NCI-H82 treated with DMSO at 0.1 percent for 48 hours (cell line): ENCODE measurements at regions not wholly inside any gene's neighbourhood (a gene's known extent, or its start where the extent isn't known, plus 50 kb on each side); places are given as distances from the start of the nearest gene placed in this dataset.
"Not testable (repeated sequence)": the region's sequence is repeated elsewhere in the genome, so short reads cannot be mapped to it uniquely, and the experiment has no call there.

Experiments
- DNase-seq: peaks from one replicate; lab custom pipeline; 2025; ENCODE audit not compliant: unreplicated experiment; lab: John Stamatoyannopoulos, UW

- no peak for DNase-seq
These were observed 229.7 kb upstream of the KCND2 start for GRCh38 chr7:120043250-120043649.

- DNase-seq: no peak
These were observed 220.0 kb upstream of the KCND2 start for GRCh38 chr7:120052884-120053382.

- DNase-seq: no peak
These were observed 219.5 kb upstream of the KCND2 start for GRCh38 chr7:120053390-120053961.

- DNase-seq: no peak
These were observed 218.4 kb upstream of the KCND2 start for GRCh38 chr7:120054376-120055100.

- no peak for DNase-seq
These were observed 217.7 kb upstream of the KCND2 start for GRCh38 chr7:120055300-120055699.

- DNase-seq: no peak
These were observed 216.7 kb upstream of the KCND2 start for GRCh38 chr7:120056227-120056626.

- DNase-seq: no peak
These were observed 213.3 kb upstream of the KCND2 start for GRCh38 chr7:120059641-120060040.

GRCh38 chr7:120060281-120060680, 212.7 kb upstream of the KCND2 start:
- no peak for DNase-seq

GRCh38 chr7:120060875-120061274, 212.1 kb upstream of the KCND2 start:
- DNase-seq: no peak

GRCh38 chr7:120064565-120064964, 208.4 kb upstream of the KCND2 start:
- no peak for DNase-seq

GRCh38 chr7:120066898-120067297, 206.1 kb upstream of the KCND2 start:
- not testable (repeated sequence) for DNase-seq

GRCh38 chr7:120070201-120070600, 202.8 kb upstream of the KCND2 start:
- no peak for DNase-seq

- no peak for DNase-seq
These were observed 195.2 kb upstream of the KCND2 start for GRCh38 chr7:120077777-120078176.

GRCh38 chr7:120079022-120079421, 194.0 kb upstream of the KCND2 start:
- no peak for DNase-seq

- no peak for DNase-seq
These were observed 193.3 kb upstream of the KCND2 start for GRCh38 chr7:120079704-120080103.

GRCh38 chr7:120086468-120086867, 186.5 kb upstream of the KCND2 start:
- DNase-seq: not testable (repeated sequence)

- no peak for DNase-seq
These were observed 183.0 kb upstream of the KCND2 start for GRCh38 chr7:120089968-120090367.

- DNase-seq: no peak
These were observed 181.2 kb upstream of the KCND2 start for GRCh38 chr7:120091807-120092206.

- no peak for DNase-seq
These were observed 176.0 kb upstream of the KCND2 start for GRCh38 chr7:120097020-120097419.

- no peak for DNase-seq
These were observed 175.2 kb upstream of the KCND2 start for GRCh38 chr7:120097774-120098173.

- DNase-seq: no peak
These were observed 164.6 kb upstream of the KCND2 start for GRCh38 chr7:120108376-120108775.

- DNase-seq: no peak
These were observed 162.8 kb upstream of the KCND2 start for GRCh38 chr7:120110169-120110568.

- DNase-seq: no peak
These were observed 158.3 kb upstream of the KCND2 start for GRCh38 chr7:120114626-120115025.
